Renal cortex interstitium (tissue), 11 donors: ENCODE measurements at regions not wholly inside any gene's neighbourhood (a gene's known extent, or its start where the extent isn't known, plus 50 kb on each side); places are given as distances from the start of the nearest gene placed in this dataset.
A peak's percentile ranks its signal among the peaks of the same experiment; 100 is the strongest.

Experiments used
- DNase-seq, 11 donors: peaks; one replicate each; pipeline ENCODE4 v3.0.0-alpha.2; 2013; ENCODE audit warnings: low read depth in 9 of 11, low spot score in 4 of 11; ENCODE audit errors: extremely low read depth in 1 of 11

GRCh38 chr3:10619989-10620832 is 114.8 kb upstream of the ATP2B2 start:
- no peak for DNase-seq

DNA sequence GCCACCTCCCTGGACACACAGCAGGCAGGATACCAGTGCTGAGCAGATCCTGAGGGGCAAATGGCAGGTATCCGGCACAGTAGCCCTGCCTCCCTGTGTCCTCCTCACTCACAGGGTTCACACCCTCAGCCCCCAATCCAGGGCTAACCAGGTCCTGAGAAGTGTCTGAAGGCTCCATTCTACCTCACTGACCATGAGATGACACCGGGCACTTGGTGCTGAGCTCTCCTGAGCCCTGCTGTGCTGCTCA is 115.4 kb upstream of the ATP2B2 start:
- no peak for DNase-seq

GRCh38 chr3:10623578-10624275 is 118.3 kb upstream of the ATP2B2 start:
- no peak for DNase-seq

DNA sequence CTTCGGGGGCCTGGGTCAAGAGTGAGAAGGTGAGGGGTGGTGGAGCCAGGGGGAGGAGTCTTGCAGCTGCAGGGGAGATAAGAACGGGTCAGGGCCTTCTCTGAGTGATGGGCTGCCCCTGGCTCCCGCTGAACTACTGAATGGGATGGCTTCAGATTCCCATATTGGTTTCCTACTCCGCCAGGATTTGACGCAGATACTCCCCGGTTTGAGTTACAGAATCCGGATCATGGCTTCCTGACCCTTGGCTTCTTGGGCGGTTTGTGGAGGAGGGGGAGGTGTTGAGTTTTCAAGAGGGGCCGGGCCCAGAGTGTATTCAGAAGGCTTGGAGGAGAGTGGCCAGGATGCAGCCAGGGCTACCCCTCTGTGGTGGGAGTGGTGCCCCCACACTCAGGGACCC is 119.9 kb upstream of the ATP2B2 start:
- DNase-seq, result peak in 2 of 11 donors; percentile 16 to 38

GRCh38 chr3:10627884-10628572 is 122.6 kb upstream of the ATP2B2 start:
- DNase-seq, result no peak

DNA sequence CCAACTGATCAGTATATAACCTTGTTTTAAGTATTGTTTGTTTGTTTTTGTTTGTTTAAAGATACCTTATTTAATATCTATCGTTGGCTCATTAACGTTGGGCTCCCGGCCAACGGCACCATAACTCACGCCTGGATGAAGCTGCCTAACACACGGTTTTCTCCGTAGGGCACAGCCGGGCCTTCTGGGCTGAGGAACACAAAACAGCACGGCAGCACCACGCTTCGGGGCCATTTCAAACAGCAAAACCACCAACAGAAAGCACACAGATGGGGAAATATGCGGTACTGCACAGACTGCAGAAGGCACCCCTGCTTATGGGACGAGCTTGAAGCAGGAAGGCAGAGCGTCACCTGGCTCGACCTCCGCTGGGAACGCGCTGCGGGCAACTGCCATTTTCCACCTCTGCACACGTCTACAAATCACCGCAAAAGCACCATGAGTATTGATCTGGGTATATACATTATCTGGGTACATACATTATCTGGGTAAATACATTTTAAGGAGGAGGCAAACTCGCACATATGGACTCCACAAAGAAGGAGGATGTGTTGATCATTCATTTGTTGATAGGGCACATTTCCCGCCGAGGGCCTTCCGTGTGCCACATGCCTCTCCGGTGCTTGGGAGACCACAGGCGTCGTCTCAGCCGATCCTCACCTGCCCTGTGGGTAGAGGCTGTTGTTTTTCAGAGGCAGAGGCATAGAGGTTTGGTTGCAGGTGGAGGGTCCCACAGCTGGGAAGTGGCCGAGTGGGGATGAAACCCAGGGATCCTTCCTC is 123.7 kb upstream of the ATP2B2 start:
- DNase-seq, result no peak

DNA sequence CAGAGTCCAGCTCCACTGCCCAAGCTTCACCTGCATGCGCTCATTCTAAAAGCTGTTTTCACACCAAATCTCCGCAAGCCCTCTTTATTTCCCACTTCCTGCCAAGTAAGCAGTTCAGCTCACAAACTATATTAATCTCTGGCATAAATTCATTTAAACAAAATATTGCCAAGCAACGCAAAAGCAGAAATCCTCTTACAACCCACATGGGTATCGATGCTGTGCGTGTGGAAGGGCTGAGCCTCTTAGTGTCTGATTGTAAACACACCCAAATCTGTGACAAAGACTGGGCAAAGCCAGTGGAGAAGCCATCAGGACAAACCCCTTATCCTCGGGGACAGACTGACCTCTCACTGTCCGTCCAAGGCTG is 124.3 kb upstream of the ATP2B2 start:
- DNase-seq, result no peak

DNA sequence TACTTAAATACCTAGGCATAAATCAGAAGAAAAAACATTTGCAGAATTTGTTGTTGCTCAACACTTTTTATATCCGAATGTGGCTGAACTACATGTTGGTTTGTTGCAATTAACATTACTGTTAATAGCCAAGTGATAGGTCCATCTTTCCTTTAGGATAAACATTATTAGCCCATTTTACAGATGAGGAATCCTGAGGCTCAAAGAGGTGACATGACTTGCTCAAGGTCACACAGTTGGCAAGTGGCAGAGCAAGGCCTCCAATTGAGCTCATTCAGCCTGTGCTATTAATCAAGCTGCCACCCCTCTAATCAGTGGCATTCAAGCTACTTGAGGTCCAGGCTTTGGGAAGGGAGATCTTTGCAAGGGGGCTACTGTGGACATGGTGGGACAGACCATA is 125.8 kb upstream of the ATP2B2 start:
- no peak for DNase-seq

- no peak for DNase-seq
Measured at GRCh38 chr3:10632125-10632524, 126.7 kb upstream of the ATP2B2 start.

GRCh38 chr3:10632741-10633140 is 127.4 kb upstream of the ATP2B2 start:
- no peak for DNase-seq

DNA sequence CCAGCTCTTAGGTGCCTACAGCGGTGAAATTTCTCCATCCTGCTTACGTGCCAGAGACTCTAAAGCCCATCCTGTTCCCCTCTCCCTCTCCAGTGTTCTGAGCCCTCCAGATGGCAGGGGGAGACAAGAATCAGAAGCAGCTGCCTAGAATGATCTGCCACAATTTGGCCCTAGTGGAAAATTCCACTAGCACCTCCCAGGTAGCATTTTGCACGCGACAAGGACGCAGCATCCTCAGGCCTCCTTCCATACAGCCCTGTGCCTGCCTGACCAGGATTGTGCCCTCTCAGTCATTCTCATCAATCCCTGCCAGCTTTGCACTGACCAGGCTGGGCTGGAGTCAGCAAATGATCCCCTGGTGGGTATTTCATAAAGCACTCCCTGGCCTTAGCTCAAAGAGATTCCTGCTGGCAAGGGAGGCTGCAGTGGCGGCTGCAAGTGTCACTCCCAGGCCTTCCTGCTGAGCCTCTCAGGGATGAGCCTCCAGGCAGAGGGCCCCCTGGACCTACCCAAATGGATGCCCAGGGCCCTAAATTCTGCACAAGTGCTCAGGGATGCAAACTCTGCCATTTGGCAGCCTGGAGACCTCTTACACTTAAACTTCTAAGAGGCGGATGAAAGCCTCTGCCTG is 130.2 kb upstream of the ATP2B2 start:
- no peak for DNase-seq

DNA sequence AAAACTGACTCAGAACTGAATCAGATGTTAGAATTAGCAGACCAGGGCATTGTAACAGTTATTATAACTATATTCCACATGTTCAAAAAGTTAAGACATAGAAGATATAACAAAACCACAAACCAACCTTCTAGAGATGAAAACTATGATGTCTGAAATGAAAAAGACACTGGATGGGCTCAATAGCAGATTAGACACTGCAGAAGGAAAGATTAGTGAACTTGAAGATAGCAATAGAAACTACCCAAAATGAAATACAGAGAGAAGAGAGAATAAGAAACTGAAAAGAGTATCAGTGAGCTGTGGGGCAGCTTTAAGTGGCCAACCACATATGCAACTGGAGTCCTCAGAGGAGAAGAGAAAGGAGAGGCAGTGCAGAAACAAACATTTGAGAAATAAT is 132.0 kb upstream of the ATP2B2 start:
- no peak for DNase-seq

DNA sequence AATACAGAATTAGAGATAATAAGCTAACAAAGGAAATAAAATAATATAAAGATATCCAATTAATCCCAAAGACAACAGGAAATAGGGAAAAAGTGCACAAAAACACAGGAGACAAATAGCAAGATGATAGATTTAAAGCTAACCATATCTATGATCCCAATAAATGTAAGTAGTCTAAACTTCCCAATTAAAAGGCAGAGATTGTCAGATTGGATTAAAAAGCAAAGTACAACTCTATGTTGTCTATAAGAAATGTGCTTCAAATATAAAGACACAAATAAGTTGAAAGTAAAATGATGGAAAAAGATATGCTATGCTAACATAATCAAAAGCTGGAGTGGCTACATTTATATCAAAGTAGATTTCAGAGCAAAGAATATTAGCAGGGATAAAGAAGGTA is 133.1 kb upstream of the ATP2B2 start:
- no peak for DNase-seq

DNA sequence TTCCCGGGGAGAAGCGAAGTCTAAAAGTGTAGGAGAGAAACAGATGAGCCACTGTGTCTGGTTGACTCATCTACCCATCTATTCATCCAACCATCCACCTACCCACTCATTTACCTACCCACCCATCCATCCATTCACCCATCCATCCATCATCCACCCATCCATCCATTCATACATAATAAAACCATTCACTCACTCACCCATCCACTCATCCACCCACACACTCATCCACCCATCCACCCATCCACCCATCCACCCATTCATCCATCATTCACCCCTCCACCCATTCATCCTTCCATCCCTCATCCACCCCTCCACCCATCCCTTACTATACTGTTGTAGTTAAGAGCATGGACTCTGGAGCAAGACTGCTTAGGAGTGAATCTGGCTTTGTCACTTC is 136.4 kb upstream of the ATP2B2 start:
- no peak for DNase-seq

- no peak for DNase-seq
Measured at GRCh38 chr3:10644189-10644588, 138.8 kb upstream of the ATP2B2 start.

- no peak for DNase-seq
Measured at GRCh38 chr3:10645800-10646199, 140.4 kb upstream of the ATP2B2 start.

GRCh38 chr3:10646531-10647335 is 141.3 kb upstream of the ATP2B2 start:
- DNase-seq, result no peak

DNA sequence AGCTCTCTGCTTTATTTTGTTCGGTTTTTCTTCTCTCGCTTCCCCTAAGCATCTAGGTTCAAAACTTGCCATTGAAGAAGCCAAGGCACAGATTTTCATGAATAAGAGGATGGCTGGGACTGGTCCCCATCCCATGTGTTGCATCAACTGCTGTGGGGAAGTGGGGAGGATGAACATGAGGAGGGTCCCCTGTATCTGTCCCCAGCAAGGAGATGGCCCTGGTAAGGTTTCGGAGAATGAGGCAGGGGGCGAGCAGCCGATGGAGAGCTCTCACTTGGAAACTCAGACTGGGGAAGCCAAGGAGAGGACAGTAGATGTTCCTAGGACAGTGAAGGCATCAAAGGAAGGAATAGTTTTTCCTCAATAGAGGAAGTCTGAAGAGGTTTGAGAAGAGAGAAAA is 142.0 kb upstream of the ATP2B2 start:
- DNase-seq, result no peak

- no peak for DNase-seq
Measured at GRCh38 chr3:10648181-10648580, 142.8 kb upstream of the ATP2B2 start.
